GM12892 (cell line): ENCODE measurements at regions not wholly inside any gene's neighbourhood (a gene's known extent, or its start where the extent isn't known, plus 50 kb on each side); places are given as distances from the start of the nearest gene placed in this dataset.

Source experiments
- POLR2A ChIP-seq: IDR thresholded peaks from 2 replicates; pipeline ENCODE4 v1.6.1; 2011; ENCODE audit warnings: low read depth, low read length, control low read depth
- POLR2AphosphoS5 ChIP-seq: IDR thresholded peaks from 2 replicates; pipeline ENCODE4 v1.6.1; 2011; ENCODE audit warnings: low read depth, low read length, control low read depth

DNA sequence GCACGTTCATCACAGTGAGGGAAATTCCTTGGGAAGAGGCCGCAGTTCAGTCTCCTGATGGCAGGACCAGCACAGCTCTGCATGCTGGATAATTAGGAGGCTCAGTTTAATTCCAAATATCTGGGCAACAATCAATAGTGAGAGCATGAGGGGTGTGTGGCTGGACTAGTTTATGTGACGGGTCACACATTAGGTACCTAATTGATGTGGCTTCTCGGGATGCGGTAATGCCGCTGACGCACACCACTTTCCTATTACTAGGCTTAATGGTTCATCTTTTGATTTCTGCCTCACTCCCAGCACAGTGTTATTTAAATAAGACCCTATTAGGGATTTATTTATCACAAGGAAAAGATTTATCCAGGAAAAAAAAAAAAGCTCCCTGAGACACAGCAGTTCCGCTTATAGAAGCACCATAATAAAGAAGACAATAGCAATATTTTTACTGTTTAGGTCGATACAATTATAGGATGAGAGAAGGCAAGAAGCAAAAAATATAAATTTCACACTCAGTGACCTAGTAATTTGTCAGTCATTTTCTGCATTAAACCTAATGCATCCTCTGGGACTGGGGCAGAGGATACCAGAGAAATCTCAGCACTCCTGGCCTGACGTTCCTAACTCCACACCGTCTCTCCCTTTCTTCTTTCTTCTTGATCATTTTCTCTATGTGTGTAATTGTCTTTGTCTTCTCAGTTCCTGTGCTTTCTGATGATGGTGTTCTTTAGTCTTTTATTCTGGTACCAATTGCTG, 264.7 kb upstream of the SLC14A2 start:
- TF ChIP-seq POLR2AphosphoS5 (no peak), POLR2A (no peak)
